Neural progenitor cell (in vitro differentiated cells): ENCODE measurements at regions not wholly inside any gene's neighbourhood (a gene's known extent, or its start where the extent isn't known, plus 50 kb on each side); places are given as distances from the start of the nearest gene placed in this dataset.

ENCODE experiments used
- DNase-seq: peaks from one replicate; pipeline ENCODE4 v3.0.0-alpha.2; 2016; ENCODE audit warnings: low spot score
- H2AFZ ChIP-seq: fragments of 200-600 bp; sonication (generic); replicated peaks from 2 replicates; pipeline ENCODE4 v1.6.1; 2016; ENCODE audit warnings: antibody characterized with exemption
- H3F3A ChIP-seq: fragments of 200-600 bp; sonication (generic); 2 replicates; pipeline ENCODE4 v1.6.1; 2016; ENCODE audit warnings: antibody characterized with exemption, low read depth
- H3K27ac ChIP-seq: fragments of 200-600 bp; sonication (generic); 2 replicates; pipeline ENCODE4 v1.5.1; 2016; ENCODE audit warnings: mild to moderate bottlenecking
- H3K27me3 ChIP-seq: fragments of 200-600 bp; sonication (generic); 2 replicates; pipeline ENCODE4 v1.6.1; 2016; ENCODE audit warnings: mild to moderate bottlenecking, moderate library complexity
- H3K36me3 ChIP-seq: fragments of 200-600 bp; sonication (generic); 2 replicates; pipeline ENCODE4 v1.5.1; 2016
- H3K4me1 ChIP-seq: fragments of 200-600 bp; sonication (generic); 2 replicates; pipeline ENCODE4 v1.6.1; 2016; ENCODE audit warnings: mixed run types
- H3K4me2 ChIP-seq: fragments of 200-600 bp; sonication (generic); 2 replicates; pipeline ENCODE4 v1.6.1; 2016
- H3K4me3 ChIP-seq: fragments of 200-600 bp; sonication (generic); 2 replicates; pipeline ENCODE4 v1.5.1; 2016
- H3K79me2 ChIP-seq: fragments of 200-600 bp; sonication (generic); 2 replicates; pipeline ENCODE4 v1.6.1; 2016; ENCODE audit warnings: low read depth
- H3K9ac ChIP-seq: fragments of 200-600 bp; sonication (generic); 2 replicates; pipeline ENCODE4 v1.6.1; 2016
- H3K9me3 ChIP-seq: fragments of 200-600 bp; sonication (generic); 2 replicates; pipeline ENCODE4 v1.5.1; 2016; ENCODE audit warnings: low read depth
- H4K20me1 ChIP-seq: fragments of 200-600 bp; sonication (generic); 2 replicates; pipeline ENCODE4 v1.6.1; 2016; ENCODE audit warnings: low read depth
- H3K27ac Mint-ChIP-seq: 3 replicates; pipeline ENCODE4 v1.8.0; 2021; ENCODE audit warnings: mixed read lengths
- H3K27me3 Mint-ChIP-seq: 2 replicates; pipeline ENCODE4 v1.8.0; 2022; ENCODE audit warnings: low read depth, mild to moderate bottlenecking, inconsistent platforms, moderate library complexity, mixed read lengths; ENCODE audit not compliant: insufficient read depth
- H3K36me3 Mint-ChIP-seq: 3 replicates; pipeline ENCODE4 v1.8.0; 2021; ENCODE audit warnings: mixed read lengths
- H3K4me1 Mint-ChIP-seq: 3 replicates; pipeline ENCODE4 v1.8.0; 2021; ENCODE audit warnings: mixed read lengths
- H3K4me3 Mint-ChIP-seq: 3 replicates; pipeline ENCODE4 v1.8.0; 2021; ENCODE audit warnings: mild to moderate bottlenecking, moderate library complexity, mixed read lengths
- H3K9me3 Mint-ChIP-seq: 3 replicates; pipeline ENCODE4 v1.8.0; 2020; ENCODE audit warnings: mixed read lengths
- EZH2 ChIP-seq: fragments of 200-600 bp; sonication (generic); IDR thresholded peaks from 2 replicates; pipeline ENCODE4 v1.6.1; 2017; ENCODE audit warnings: antibody characterized with exemption, mild to moderate bottlenecking, moderate library complexity
- EZH2phosphoT487 ChIP-seq: fragments of 200-600 bp; sonication (generic); IDR thresholded peaks from 2 replicates; pipeline ENCODE4 v1.6.1; 2017; ENCODE audit warnings: antibody characterized with exemption
- TF ChIP-seq, protein P1 (sequence below): fragments of 200-600 bp; sonication (generic); IDR thresholded peaks from 2 replicates; pipeline ENCODE4 v1.5.1; 2017; ENCODE audit warnings: antibody characterized with exemption, mild to moderate bottlenecking

DNA sequence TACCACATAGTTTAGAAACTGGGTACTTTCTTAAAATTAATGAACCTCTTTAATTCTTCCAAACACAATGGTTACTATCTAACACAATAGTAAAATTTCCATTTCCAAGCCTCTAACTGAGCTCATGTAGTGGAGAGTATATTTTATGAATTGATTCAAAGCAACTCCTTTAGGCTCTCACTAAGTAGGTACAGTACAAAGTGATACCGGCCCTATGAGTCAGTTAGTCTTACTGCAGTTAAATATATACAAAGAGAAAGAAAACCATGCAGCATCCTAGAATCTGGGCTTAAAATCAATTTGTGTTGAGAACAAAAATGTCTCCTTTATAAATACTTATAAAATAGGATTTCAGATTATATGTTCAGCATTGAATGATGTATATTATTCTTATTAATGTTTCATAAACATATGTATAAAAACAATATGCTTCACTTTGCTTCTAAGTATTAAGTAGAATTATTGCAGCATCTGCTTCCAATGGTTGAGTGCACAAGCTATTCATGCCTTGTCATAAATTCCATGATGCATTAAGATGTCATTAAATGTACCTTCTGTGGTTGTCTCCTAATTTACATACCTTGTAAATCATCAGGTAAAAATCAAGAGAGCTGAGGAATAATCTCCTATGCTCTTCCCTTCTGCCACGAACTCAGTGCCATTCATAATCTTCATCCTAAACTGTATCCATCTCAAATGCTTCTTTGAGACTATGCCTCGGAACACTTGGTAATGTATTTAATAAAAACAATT, 1037.8 kb downstream of the STPG2 start:
- no peaks in the 10 kb centered on the region for H3K36me3 ChIP-seq
- no peaks in the 10 kb centered on the region for H3K4me1 ChIP-seq
- H3K9me3 ChIP-seq, result no peaks in the 10 kb centered on the region
- no peak overlapping the region for H3K4me3 ChIP-seq
- peaks cover 4% of the 10 kb centered on the region for H3K9me3 Mint-ChIP-seq
- DNase-seq, result no peak
- H3K4me3 Mint-ChIP-seq, result no peak overlapping the region
- H3K4me2 ChIP-seq, result no peak overlapping the region
- no peaks in the 10 kb centered on the region for H3F3A ChIP-seq
- no peak overlapping the region for H3K9ac ChIP-seq
- H3K4me1 Mint-ChIP-seq, result peaks cover 6% of the 10 kb centered on the region
- H3K27ac ChIP-seq, result no peak overlapping the region
- H3K27me3 ChIP-seq, result no peaks in the 10 kb centered on the region
- no peaks in the 10 kb centered on the region for H3K36me3 Mint-ChIP-seq
- TF ChIP-seq EZH2phosphoT487 (no peak), EZH2 (no peak)
- TF ChIP-seq, protein P1, sequence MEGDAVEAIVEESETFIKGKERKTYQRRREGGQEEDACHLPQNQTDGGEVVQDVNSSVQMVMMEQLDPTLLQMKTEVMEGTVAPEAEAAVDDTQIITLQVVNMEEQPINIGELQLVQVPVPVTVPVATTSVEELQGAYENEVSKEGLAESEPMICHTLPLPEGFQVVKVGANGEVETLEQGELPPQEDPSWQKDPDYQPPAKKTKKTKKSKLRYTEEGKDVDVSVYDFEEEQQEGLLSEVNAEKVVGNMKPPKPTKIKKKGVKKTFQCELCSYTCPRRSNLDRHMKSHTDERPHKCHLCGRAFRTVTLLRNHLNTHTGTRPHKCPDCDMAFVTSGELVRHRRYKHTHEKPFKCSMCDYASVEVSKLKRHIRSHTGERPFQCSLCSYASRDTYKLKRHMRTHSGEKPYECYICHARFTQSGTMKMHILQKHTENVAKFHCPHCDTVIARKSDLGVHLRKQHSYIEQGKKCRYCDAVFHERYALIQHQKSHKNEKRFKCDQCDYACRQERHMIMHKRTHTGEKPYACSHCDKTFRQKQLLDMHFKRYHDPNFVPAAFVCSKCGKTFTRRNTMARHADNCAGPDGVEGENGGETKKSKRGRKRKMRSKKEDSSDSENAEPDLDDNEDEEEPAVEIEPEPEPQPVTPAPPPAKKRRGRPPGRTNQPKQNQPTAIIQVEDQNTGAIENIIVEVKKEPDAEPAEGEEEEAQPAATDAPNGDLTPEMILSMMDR, result no peak
- H3K27ac Mint-ChIP-seq, result no peak overlapping the region
- H2AFZ ChIP-seq, result no peak overlapping the region
- no peaks in the 10 kb centered on the region for H4K20me1 ChIP-seq
- no peaks in the 10 kb centered on the region for H3K79me2 ChIP-seq
- peaks cover 3% of the 10 kb centered on the region for H3K27me3 Mint-ChIP-seq

DNA sequence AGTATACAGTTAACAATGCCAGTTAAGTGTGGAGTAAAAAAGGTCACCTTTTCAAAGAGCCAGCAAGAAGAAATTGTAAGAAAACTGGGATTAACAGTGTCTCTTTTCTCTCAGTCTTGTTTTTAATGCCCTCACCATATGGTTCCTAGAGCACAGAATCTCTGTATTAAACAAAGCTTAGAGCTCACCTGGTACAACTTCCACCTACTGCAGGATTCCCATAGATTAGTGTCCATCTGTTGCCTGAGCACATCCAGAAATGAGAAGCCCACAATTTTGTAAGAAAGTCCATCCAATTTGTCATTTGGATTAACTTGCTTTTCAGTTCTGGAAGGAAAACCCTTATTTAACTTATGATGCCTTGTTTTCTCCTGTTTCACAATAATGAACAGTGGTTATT, 1037.1 kb downstream of the STPG2 start:
- H3K36me3 Mint-ChIP-seq, result no peaks in the 10 kb centered on the region
- Histone ChIP-seq H3K36me3 (no peaks in the 10 kb centered on the region), H3K9me3 (no peaks in the 10 kb centered on the region), H3K27ac (no peak overlapping the region), H3K4me3 (no peak overlapping the region), H3K79me2 (no peaks in the 10 kb centered on the region), H3K27me3 (no peaks in the 10 kb centered on the region), H3K9ac (no peak overlapping the region), H3K4me1 (no peaks in the 10 kb centered on the region), H3F3A (no peaks in the 10 kb centered on the region), H2AFZ (no peak overlapping the region), H4K20me1 (no peaks in the 10 kb centered on the region), H3K4me2 (no peak overlapping the region)
- TF ChIP-seq, protein P1, result no peak
- TF ChIP-seq EZH2 (no peak), EZH2phosphoT487 (no peak)
- H3K4me3 Mint-ChIP-seq, result no peak overlapping the region
- peaks cover 4% of the 10 kb centered on the region for H3K4me1 Mint-ChIP-seq
- no peak overlapping the region for H3K27ac Mint-ChIP-seq
- H3K27me3 Mint-ChIP-seq, result peaks cover 3% of the 10 kb centered on the region
- peaks cover 4% of the 10 kb centered on the region for H3K9me3 Mint-ChIP-seq
- no peak for DNase-seq

DNA sequence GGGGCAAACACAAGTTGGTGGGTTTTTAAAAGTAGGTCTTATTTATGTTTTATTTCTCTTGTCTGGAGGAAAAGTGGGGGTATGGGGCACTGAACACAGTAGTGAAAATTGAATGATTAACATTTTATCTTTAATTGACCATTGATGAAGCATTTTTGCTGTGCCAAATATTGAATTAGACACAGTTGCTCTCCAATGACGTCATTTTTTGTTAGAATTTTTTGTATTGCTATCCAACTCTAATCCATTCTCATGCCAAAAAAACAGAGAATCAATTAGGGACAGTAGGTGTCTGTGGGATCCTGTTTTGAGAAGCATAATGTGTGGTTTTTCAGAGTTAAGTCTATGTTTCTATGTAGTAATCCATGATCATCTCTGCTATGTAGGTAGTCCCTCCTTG, 1032.8 kb downstream of the STPG2 start:
- H3K4me3 ChIP-seq, result no peak overlapping the region
- H3F3A ChIP-seq, result no peaks in the 10 kb centered on the region
- H3K79me2 ChIP-seq, result no peaks in the 10 kb centered on the region
- no peaks in the 10 kb centered on the region for H3K4me1 Mint-ChIP-seq
- no peak overlapping the region for H2AFZ ChIP-seq
- H3K36me3 Mint-ChIP-seq, result no peaks in the 10 kb centered on the region
- no peaks in the 10 kb centered on the region for H4K20me1 ChIP-seq
- no peaks in the 10 kb centered on the region for H3K9me3 ChIP-seq
- no peaks in the 10 kb centered on the region for H3K36me3 ChIP-seq
- H3K9me3 Mint-ChIP-seq, result no peaks in the 10 kb centered on the region
- no peak overlapping the region for H3K27ac ChIP-seq
- H3K27me3 Mint-ChIP-seq, result no peaks in the 10 kb centered on the region
- H3K27me3 ChIP-seq, result no peaks in the 10 kb centered on the region
- H3K9ac ChIP-seq, result no peak overlapping the region
- TF ChIP-seq EZH2 (no peak), EZH2phosphoT487 (no peak)
- TF ChIP-seq, protein P1, result no peak
- no peaks in the 10 kb centered on the region for H3K4me1 ChIP-seq
- DNase-seq, result no peak
- H3K4me2 ChIP-seq, result no peak overlapping the region
- no peak overlapping the region for H3K27ac Mint-ChIP-seq
- no peak overlapping the region for H3K4me3 Mint-ChIP-seq
